ENCODE measurements at regions not wholly inside any gene's neighbourhood (a gene's known extent, or its start where the extent isn't known, plus 50 kb on each side); places are given as distances from the start of the nearest gene placed in this dataset.

- TF ChIP-seq CTCF (IDR thresholded peaks at IDR 0.05) (no peak), POLR2A (IDR thresholded peaks at IDR 0.05) (no peak), EP300 (IDR thresholded peaks at IDR 0.05) (no peak)
Measured at GRCh38 chr3:178203165-178203564, 333.1 kb upstream of the KCNMB2 start.
